GM18867 (cell line): ENCODE measurements at regions not wholly inside any gene's neighbourhood (a gene's known extent, or its start where the extent isn't known, plus 50 kb on each side); places are given as distances from the start of the nearest gene placed in this dataset.

Source experiments
- ATAC-seq: cut with Tn5 transposase; IDR thresholded peaks from one replicate; pipeline ENCODE4 v1.9.1; 2021; ENCODE audit warnings: mild to moderate bottlenecking, moderate library complexity; ENCODE audit not compliant: unreplicated experiment

DNA sequence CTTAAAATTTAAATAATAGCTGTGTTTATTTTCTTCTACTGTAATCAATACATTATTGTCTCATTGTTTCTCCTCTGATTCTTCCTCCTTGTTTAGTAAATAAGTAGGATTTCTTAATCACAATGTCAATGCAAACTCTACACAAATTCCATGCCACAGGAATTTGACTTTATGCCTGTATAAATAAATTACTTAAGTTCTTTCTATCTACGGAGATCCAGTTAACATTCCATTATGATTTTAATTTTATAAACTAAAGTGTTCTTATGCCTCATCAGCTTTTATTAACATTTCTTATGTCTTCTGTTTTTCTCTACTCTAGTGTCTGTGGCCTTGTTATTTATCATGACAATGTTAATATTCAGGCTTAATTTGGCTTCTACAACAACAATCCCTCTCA is 1169.2 kb downstream of the GRIK2 start:
- no peak for ATAC-seq

DNA sequence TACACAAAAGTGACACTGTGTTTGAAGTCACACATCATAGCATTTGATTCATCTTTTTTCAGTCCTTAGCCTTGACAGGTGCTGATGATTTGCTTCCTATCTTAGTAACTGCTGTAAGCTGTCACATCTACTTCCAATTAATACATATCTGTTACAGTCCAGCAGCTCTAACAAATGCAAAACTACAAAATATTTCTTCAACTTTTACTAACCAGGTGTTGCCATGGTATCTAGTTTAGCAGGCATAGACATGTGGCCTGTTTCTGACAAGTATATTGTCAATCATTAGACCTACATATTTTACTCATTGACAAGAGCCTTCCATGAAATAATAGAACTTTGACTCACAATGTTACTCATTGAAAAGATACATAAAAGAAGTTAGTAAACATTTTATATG is 1159.7 kb downstream of the GRIK2 start:
- ATAC-seq = no peak

DNA sequence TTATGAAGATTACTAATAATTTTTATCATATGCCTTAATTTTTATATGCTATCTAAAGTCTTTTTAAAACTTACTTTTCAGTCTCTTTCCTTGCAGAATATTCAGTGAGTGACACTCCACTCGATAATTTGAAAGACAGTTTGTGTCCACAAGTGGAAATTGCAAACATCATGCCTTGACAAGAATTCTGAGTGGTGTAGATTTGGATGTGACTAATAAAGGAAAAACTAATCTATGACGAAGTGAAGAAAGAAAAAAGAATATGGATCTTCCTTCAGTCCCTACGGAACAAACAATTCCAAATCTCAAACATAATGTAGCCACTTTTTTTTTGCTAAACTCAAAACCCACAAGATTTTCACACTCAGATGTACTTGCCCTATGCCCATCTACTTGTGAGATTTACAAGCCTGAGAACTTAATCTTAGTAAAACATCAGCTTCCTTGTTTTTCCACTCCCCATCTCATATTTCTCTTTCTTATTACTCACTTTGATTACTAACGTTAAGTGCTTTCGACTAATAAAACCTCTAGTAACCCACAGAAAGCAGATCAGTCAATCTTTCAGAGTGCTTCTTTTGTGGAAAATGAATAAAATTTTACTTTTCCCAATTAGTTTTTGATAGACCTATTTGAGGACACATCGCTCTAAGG is 1155.8 kb downstream of the GRIK2 start:
- no peak for ATAC-seq

DNA sequence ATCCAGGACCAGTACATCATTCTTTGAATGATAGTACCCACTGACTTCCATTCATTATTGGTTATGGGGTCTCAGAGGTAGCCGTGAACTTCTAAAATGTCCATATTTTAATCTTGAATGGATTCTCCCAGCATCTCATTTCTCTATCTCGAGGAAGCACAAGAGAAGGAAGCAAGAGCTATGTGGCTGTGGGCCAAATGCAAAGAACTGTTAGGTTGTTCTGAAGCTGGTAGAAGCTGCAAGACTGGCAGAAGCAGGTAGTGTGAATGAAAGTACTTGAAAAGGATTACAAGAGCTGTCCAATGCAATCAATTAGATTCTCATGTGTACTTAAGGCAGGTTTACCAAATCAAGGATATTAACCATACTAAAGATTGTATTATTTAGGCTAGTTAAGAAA is 1131.8 kb downstream of the GRIK2 start:
- ATAC-seq = no peak

DNA sequence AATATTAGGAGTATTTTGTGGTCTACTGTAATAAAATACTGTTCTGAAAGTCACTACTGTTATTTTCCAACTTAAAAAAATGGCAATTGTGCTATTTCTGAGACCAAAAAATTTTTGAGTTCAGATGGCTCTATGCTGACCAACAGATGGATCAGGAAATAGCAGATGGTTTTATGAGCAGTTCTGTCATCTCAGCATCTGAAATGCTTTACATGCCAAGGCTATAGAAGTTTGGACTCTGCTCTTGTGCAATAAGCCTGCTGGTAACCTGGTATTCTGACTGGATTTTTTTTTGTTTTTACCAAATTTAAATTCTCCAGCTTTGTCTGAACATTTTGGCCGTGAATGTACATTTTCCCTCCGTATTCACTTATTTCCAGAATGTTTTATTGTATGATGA is 1127.5 kb downstream of the GRIK2 start:
- no peak for ATAC-seq

DNA sequence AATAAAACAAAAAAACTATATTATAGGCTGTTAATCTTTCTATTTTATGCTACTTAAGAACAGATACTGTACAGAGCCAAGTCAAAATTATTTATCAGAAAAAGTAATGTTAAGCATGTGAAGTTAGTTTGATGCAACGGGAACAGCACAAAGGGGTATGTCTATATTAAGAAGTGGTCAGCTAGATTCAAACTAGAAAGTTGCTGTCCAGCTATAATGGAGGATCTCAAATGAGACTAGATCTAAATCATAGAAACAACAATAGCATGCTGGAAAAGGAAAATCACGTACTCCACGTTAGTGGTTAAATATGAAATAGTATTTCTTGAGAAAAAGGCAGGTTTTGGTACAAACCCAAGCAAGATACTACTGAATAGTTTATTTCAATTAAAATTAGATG is 1124.0 kb downstream of the GRIK2 start:
- no peak for ATAC-seq

DNA sequence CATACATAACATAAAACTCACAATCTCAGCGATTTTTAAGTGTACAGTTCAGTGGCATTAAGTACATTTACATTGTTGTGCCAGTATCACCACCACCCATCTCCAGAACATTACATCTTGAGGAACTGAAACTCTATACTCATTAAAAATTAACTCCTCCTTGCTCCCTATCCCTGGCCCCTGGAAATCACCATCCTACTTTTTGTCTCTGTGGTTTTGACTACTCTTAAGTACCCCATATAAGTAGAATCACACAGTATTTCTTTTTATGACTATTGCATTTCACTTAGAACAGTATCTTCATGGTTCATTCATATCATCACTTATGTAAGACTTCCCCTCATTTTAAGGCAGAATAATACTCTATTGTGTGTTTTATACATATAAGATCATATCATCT is 1108.1 kb downstream of the GRIK2 start:
- ATAC-seq = no peak

DNA sequence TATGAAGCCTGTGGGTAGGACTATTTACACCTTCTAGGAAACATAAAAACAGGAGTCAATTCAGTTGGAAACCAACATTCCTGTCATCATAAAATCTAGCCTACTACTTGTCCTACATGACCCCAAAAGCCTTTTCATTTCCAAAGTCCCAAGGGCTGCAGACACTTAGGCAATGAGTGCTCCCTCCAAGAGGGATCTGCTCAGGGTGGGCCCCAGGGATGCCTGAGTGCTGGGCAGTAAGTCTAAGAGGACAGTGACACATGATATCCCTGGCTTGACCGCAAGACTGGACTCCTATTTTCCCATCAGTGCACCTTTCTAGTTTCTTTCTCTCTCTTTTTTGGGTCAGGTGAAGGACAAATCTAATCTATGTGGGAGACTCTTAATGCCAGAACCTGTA is 1101.3 kb downstream of the GRIK2 start:
- no peak for ATAC-seq

DNA sequence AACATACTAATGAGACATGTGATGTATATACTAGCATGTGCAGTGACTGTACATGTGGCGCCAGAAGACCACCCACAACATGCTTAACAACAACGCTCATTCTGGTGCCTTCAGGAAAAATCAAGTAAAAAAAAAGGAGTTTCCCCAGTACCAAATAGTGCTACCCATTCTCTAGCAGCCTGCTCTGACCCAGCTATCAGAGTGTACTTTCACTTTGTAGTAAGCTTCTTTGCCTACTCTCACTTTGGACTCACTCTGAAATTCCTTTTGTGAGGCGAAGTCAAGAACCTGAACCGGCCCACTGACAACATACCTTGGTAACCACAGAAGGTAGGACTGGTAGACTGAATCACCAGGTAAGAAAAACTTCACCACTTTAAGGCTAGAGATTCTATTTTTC is 1100.0 kb downstream of the GRIK2 start:
- no peak for ATAC-seq

DNA sequence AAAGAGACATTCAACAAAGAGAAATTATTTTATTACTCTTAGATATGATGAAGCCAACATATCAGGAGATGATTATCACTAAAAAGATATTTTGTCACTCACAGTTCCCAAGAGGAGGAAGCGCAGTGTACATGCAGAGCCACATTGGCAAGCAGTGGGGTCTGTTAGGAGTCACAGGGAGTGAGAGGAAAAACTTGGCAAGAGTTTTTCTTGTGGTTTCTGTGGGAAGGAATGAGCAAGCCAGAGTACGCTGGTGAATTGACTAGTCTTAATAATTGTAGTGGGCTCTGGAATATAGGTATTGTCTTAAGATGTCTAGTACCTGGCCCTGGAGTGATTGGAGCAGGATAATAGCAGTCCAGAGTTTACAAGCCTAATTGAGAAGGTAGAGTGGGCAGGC is 1095.2 kb downstream of the GRIK2 start:
- ATAC-seq = no peak

DNA sequence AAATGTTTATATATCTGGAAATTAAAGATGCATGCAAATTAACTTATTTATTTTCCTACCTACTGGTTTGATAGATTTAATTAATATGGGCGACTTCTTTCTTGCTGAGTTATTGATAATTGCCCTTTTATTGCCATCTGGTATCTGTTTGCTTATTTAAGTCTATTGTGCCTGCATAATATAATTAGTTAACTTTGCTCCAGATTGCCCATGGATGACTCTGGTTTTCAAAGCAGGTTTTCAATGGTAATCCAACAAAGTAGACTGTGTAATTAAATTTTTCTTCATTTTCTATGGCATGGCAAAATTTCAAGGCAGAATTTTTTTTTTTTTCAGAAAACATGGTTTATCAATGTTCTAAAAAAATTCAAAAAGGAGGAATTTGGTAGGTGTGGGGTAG is 1092.0 kb downstream of the GRIK2 start:
- no peak for ATAC-seq

DNA sequence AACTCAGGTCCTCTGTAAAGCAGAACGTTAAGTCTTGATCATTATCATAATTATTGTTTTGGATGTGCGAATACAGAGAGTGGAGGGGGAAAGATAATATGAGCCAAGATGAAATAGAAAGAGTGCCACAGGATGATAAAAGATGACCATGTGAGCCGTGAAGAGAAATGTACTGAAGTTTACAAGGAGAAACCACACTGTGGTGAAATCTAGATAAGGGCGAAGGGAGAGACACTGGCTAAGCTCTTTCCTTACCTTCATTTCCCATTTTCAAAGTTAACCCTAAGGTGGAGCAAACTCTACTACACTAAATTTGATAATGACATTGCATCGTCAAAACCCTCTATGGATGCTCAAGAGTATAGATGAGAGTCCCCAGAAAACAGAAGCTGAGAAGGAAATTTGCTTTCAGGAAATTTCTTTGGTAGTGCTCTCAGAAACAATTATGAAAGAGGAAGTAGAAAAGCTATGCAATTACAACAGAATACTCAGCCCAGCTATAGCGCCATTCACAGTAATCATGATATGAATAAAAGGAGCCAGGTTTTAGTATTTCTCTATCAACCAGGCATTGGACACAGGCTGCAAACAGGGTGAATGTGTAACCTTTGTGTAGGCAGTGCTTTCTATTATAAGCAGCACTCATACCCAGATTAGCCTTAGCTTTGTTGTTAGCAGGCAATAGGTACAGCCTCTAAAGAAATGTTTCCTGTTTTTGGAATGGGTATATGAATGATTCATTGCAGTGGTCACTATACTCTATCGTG is 1080.7 kb downstream of the GRIK2 start:
- ATAC-seq = no peak

DNA sequence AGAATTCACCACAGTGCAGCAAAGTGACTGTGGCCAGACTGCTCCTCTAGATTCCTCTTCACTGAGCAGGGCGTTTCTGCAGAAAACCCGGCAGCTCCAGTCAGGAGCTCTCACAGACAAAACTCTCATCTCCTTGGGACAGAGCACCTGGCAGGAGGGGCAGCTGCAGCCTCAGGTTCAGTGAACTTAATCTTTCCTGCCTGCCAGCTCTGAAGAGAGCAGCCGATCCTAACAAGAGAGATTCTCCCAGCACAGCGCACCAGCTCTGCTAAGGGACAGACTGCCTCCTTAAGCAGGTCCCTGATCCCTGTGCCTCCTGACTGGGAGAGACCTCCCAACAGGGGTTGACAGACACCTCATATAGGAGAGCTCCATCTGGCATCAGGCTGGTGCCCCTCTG is 1065.5 kb downstream of the GRIK2 start:
- ATAC-seq = no peak

DNA sequence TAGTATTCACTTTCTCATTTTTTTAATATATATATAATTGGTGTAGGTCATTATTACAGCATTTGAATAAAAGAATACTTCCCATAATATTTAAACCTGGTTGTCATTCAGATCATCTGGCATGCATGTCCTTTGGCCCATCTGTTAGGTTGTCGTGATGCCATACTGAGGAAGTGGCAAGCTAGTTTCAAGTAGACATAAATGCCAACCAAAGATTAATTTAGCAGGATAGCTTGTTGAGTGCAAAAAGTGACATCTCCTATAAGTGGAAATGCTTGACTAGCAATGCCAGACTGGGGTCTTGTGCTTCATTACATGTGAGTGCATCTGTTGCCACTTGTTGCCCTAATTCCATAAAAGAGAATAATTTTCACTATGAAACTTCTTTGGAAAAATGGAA is 1044.7 kb downstream of the GRIK2 start:
- no peak for ATAC-seq

DNA sequence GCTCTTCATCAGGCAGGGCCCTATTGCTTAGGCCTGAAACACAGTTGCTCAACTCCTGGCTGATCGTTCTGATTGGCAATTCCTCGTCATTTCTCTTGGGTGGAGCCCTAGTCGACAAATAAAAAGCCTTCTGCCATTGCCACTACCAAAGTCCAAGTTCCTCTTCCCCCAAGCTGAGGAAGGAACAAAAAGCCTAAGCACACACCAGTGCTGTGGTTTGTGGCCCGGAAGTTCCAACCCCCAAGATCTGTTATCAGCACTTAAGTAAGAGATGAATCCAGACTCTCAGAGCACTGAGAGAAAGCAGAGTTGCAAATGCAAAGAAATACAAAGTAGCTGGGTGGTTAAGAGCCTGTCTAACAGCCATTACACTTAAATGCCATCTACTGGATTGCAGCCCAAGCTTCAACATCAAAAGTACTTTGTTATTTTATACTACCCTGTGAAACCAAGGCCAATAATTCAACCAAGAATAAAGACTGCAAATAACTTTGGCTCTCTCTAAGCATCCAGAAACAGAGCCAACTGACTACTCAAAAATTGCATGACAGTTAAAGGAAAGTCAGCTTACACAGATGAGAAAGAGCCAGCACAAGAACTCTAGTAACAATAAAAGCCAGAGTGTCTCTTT is 1024.0 kb downstream of the GRIK2 start:
- ATAC-seq = no peak

DNA sequence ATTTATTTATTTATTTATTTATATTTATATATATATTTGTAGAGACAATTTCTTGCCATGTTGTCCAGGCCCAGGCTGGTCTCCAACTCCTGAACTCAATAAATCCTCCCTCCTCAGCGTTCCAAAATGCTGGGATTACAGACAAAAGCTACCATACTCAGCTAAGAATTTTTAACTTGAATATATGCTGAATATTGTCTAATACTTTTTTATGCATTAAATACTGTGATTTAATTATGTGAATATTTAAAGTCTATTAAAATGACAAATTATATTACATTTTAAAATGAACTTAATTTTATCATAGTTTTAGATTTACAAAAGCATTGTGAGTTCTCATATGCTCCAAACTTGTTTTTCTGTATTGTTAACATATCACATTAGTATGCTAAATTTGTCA is 1022.4 kb downstream of the GRIK2 start:
- ATAC-seq = no peak

DNA sequence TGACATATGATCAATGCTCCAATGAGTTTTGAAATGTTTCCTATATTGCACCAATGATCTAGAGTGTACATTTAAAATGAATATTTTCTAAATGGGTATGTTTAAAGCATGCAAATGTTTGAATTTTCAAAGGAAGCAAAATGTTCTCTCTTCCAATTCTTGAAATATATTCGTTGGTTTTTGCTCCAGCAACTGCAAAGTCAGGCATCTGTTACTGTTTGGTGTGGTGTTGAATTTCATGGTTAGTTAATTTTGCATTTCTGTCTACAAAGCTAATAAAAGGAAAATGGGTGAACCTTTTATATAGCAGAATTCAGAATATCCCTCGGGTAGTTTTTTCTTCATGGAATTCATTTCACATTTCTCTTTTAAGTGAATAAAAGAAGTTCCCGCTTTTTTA is 1018.3 kb downstream of the GRIK2 start:
- no peak for ATAC-seq

DNA sequence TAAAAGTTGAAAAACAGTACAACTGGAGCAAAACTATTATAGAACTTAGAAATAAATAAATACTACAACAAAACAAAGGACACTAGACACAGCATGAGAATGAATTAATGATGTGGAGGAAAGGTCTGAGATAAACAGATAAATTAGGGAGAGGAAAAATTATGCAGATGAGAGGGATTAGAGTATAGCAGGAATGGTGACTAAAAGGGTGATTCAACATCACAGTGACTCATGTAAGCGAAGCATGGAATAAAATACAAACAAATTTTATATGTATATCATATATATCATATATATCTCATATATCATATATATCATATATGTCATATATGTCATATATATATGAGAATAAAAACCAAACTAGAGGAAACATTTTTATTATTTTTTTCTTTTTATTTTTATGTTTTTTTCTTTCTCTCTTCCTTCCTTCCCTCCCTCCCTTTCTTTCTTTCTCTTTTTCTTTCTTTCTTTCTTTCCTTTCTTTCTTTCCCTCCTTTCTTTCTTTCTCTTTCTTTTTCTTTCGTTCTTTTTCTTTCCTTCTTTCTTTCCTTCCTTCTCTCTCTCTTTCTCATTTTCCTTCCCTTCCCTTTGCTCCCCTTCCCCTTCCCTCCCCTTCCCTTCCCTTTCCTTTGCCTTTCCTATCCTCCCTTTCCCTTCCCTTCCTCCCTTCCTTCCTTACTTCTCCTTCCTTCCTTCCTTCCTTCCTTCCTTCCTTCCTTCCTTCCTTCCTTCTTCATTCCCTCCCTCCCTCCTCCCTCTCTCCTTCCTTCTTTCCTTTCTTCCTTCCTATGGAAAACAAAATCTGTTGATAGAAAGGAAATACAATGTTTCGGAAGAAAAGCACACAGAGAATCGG is 1014.6 kb downstream of the GRIK2 start:
- ATAC-seq = no peak

DNA sequence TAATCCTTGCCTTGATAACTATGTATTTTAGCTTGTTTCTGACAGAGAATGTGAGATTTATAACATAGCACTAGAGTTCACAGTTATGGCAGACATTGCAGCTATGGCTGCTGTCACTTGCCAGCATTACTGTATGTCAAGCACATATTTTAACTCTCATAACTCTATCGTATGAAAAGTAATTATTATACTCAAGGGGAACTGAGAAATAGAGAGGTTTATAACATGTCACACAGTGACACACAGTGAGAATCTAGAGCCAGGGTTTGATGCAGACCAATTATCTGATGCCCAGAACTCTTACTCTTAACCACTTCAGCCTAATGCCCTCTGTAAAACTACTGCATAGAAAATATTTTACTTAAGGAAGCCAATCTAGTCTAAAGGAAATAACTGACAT is 1012.4 kb downstream of the GRIK2 start:
- no peak for ATAC-seq

DNA sequence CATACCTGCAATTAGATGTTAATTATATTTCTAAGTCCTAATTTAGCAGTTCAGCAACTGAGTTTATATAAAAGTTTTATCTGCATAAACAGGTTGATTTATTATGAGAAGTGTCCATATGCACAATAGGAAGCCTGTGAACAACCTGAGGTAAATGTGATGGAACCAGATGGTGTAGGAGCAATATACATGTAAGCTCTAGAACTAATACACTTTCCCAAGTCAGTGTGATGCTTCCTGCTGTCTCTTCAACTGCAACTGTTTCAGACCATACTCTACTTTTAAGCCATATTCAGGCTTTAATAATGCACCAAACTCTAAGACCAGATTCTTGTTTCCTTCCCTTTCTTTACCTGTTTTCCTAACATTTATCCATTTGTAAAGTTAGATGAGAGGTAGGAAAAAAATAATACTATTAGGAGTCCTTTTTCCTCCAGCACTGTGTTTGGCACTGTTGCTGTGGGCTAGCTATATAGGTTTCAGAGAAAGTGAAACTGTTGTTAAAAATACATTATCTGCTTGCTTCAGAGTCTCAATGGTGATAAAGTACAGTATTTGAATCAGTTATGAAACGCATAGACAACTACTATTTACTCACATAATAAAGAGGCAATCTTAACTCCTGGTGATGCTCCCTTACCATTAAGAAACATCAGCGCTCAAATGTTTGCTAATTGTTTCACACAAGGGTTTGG is 1009.3 kb downstream of the GRIK2 start:
- no peak for ATAC-seq
